H1 (cell line): ENCODE measurements at regions not wholly inside any gene's neighbourhood (a gene's known extent, or its start where the extent isn't known, plus 50 kb on each side); places are given as distances from the start of the nearest gene placed in this dataset.

Experiments used
- CTCF ChIA-PET: fragments of 300-600 bp; sonication (Branson Sonifier 250); formaldehyde crosslinking; loops from one replicate; lab custom pipeline; 2021; ENCODE audit not compliant: partially characterized antibody; lab: Charles Lee
- POLR2A ChIA-PET: fragments of 300-600 bp; sonication (Branson Sonifier 250); formaldehyde crosslinking; loops from one replicate; lab custom pipeline; 2021; ENCODE audit warnings: inconsistent platforms; ENCODE audit not compliant: partially characterized antibody; lab: Charles Lee
- DNase-seq, 2 experiments: peaks; one replicate each; pipeline versions ENCODE4 v3.0.0 to v3.0.0-alpha.2; 2010 to 2022; ENCODE audit warnings: low spot score in 2 of 2, low read depth in 1 of 2, mixed read lengths in 1 of 2
- FAIRE-seq: peaks from 2 replicates; lab custom pipeline; 2011; peaks lifted over from hg19 to GRCh38; lab: Jason Lieb, UNC
- H2AFZ ChIP-seq: 2 replicates; pipeline ENCODE4 v1.8.1; 2012; ENCODE audit warnings: low read length, inconsistent platforms
- H2AK5ac ChIP-seq: 2 replicates; pipeline ENCODE4 v1.6.1; 2013; ENCODE audit warnings: low read depth, low read length
- H2BK120ac ChIP-seq: replicated peaks from 2 replicates; pipeline ENCODE3; 2013; ENCODE audit warnings: low read depth, low read length, inconsistent platforms
- H2BK12ac ChIP-seq: 2 replicates; pipeline ENCODE4 v1.6.1; 2013; ENCODE audit warnings: low read depth, low read length
- H2BK15ac ChIP-seq: 2 replicates; pipeline ENCODE4 v1.6.1; 2013; ENCODE audit warnings: low read length
- H2BK20ac ChIP-seq: 2 replicates; pipeline ENCODE4 v1.6.1; 2013; ENCODE audit warnings: low read length
- H2BK5ac ChIP-seq: 2 replicates; pipeline ENCODE4 v1.6.1; 2013; ENCODE audit warnings: low read depth, low read length
- H3K14ac ChIP-seq: 2 replicates; pipeline ENCODE4 v1.6.1; 2013; ENCODE audit warnings: inconsistent platforms; ENCODE audit not compliant: insufficient read length
- H3K18ac ChIP-seq: 2 replicates; pipeline ENCODE4 v1.6.1; 2013; ENCODE audit warnings: low read length; ENCODE audit errors: extremely low read depth
- H3K23ac ChIP-seq: 2 replicates; pipeline ENCODE4 v1.6.1; 2013; ENCODE audit warnings: inconsistent platforms; ENCODE audit not compliant: insufficient read length
- H3K23me2 ChIP-seq: 2 replicates; pipeline ENCODE4 v1.6.1; 2013; ENCODE audit warnings: low read depth, low read length
- H3K27ac ChIP-seq: 2 replicates; pipeline ENCODE4 v1.6.1; 2011; ENCODE audit warnings: low read depth, low read length, inconsistent platforms
- H3K27me3 ChIP-seq, 4 experiments: replicated peaks in 1 of 4; 1 replicate in 1 of 4; 2 replicates in 3 of 4; pipeline versions ENCODE4 v1.6.1 to v1.8.1; 2011 to 2013; ENCODE audit warnings: low read length in 3 of 4, mild to moderate bottlenecking in 3 of 4, inconsistent platforms in 2 of 4, mixed read lengths in 2 of 4, moderate library complexity in 1 of 4; ENCODE audit not compliant: control insufficient read depth in 3 of 4, insufficient read depth in 3 of 4; ENCODE audit errors: extremely low read depth in 1 of 4
- H3K36me3 ChIP-seq, 4 experiments: 2 replicates each; pipeline versions ENCODE4 v1.6.1 to v1.8.1; 2011 to 2013; ENCODE audit warnings: mild to moderate bottlenecking in 4 of 4, low read length in 3 of 4, moderate library complexity in 2 of 4, control low read depth in 1 of 4, inconsistent platforms in 1 of 4; ENCODE audit not compliant: insufficient read depth in 4 of 4, control insufficient read depth in 2 of 4
- H3K4ac ChIP-seq: replicated peaks from 2 replicates; pipeline ENCODE3; 2013; ENCODE audit warnings: low read length, low read depth, mixed read lengths, inconsistent platforms; ENCODE audit not compliant: insufficient read length
- H3K4me1 ChIP-seq, 4 experiments: replicated peaks in 1 of 4; 1 replicate in 1 of 4; 2 replicates in 3 of 4; pipeline versions ENCODE4 v1.6.1 to v1.8.1; 2011 to 2013; ENCODE audit warnings: low read length in 3 of 4, inconsistent platforms in 2 of 4, mixed read lengths in 1 of 4; ENCODE audit not compliant: insufficient read depth in 4 of 4, control insufficient read depth in 3 of 4
- H3K4me2 ChIP-seq, 2 experiments: 2 replicates each; pipeline versions ENCODE4 v1.6.1 to v1.8.1; 2011 to 2013; ENCODE audit warnings: low read depth in 2 of 2, low read length in 2 of 2, control low read depth in 1 of 2, inconsistent platforms in 1 of 2, mild to moderate bottlenecking in 1 of 2; ENCODE audit not compliant: insufficient read depth in 1 of 2
- H3K4me3 ChIP-seq, 4 experiments: fragments of 200-600, 300-600 bp in 1 of 4; sonication (generic), shearing (Covaris generic), sonication (Bioruptor Twin) in 1 of 4; 2 replicates each; pipeline versions ENCODE4 v1.5.1 to v1.8.1; 2011 to 2016; ENCODE audit warnings: low read length in 4 of 4, low read depth in 3 of 4, control low read depth in 2 of 4, inconsistent platforms in 2 of 4, mild to moderate bottlenecking in 2 of 4, mixed read lengths in 1 of 4, moderate library complexity in 1 of 4; ENCODE audit not compliant: insufficient read depth in 2 of 4; ENCODE audit errors: extremely low read depth in 1 of 4
- H3K56ac ChIP-seq: replicated peaks from 2 replicates; pipeline ENCODE3; 2013; ENCODE audit warnings: low read depth, mild to moderate bottlenecking, mixed read lengths, low read length, inconsistent platforms; ENCODE audit not compliant: insufficient read length
- H3K79me1 ChIP-seq: 2 replicates; pipeline ENCODE4 v1.6.1; 2013; ENCODE audit warnings: low read depth, low read length, control low read depth
- H3K79me2 ChIP-seq, 2 experiments: 2 replicates each; pipeline versions ENCODE4 v1.6.1 to v1.8.1; 2012 to 2013; ENCODE audit warnings: low read length in 2 of 2, mild to moderate bottlenecking in 2 of 2, inconsistent platforms in 1 of 2; ENCODE audit not compliant: insufficient read depth in 2 of 2, control insufficient read depth in 1 of 2
- H3K9ac ChIP-seq, 4 experiments: replicated peaks in 1 of 4; 1 replicate in 1 of 4; 2 replicates in 3 of 4; pipeline versions ENCODE4 v1.6.1 to v1.8.1; 2011 to 2013; ENCODE audit warnings: low read depth in 3 of 4, low read length in 3 of 4, control low read depth in 2 of 4, mild to moderate bottlenecking in 2 of 4, moderate library complexity in 2 of 4, inconsistent platforms in 1 of 4; ENCODE audit errors: extremely low read depth in 1 of 4
- H3K9me3 ChIP-seq, 2 experiments: 2 replicates each; pipeline versions ENCODE4 v1.6.1 to v1.8.1; 2012 to 2013; ENCODE audit warnings: mild to moderate bottlenecking in 2 of 2, moderate library complexity in 2 of 2, control low read depth in 1 of 2, inconsistent platforms in 1 of 2, low read depth in 1 of 2, low read length in 1 of 2, mixed read lengths in 1 of 2; ENCODE audit not compliant: insufficient read depth in 2 of 2
- H4K20me1 ChIP-seq, 2 experiments: replicated peaks in 1 of 2; 2 replicates each; pipeline versions ENCODE3 to v1.8.1; 2011 to 2013; ENCODE audit warnings: inconsistent platforms in 2 of 2, low read length in 2 of 2, mild to moderate bottlenecking in 1 of 2; ENCODE audit not compliant: insufficient read depth in 2 of 2, control insufficient read depth in 1 of 2
- H4K5ac ChIP-seq: 2 replicates; pipeline ENCODE4 v1.6.1; 2013; ENCODE audit warnings: low read length, low read depth, mixed read lengths, inconsistent platforms; ENCODE audit not compliant: insufficient read length
- H4K8ac ChIP-seq: 2 replicates; pipeline ENCODE4 v1.8.0; 2013; ENCODE audit warnings: mild to moderate bottlenecking, moderate library complexity, low read length, inconsistent platforms; ENCODE audit not compliant: insufficient read depth; ENCODE audit errors: extremely low read depth
- H4K91ac ChIP-seq: replicated peaks from 2 replicates; pipeline ENCODE3; 2013; ENCODE audit warnings: low read length, mixed read lengths, inconsistent platforms; ENCODE audit not compliant: insufficient read length
- CHD2 ChIP-seq: IDR thresholded peaks from 2 replicates; pipeline ENCODE4 v1.6.1; 2012; ENCODE audit warnings: low read length, improper control_type of control experiment
- HDAC6 ChIP-seq: IDR thresholded peaks from one replicate; pipeline ENCODE4 v1.7.1; 2012; ENCODE audit warnings: low read depth, mild to moderate bottlenecking, inconsistent platforms, low read length, moderate library complexity
- JUND ChIP-seq: IDR thresholded peaks from 2 replicates; pipeline ENCODE4 v1.6.1; 2011; ENCODE audit warnings: mild to moderate bottlenecking, improper control_type of control experiment, low read length
- NANOG ChIP-seq: IDR thresholded peaks from 2 replicates; pipeline ENCODE4 v1.6.1; 2011; ENCODE audit warnings: low read length, low read depth, mild to moderate bottlenecking, inconsistent platforms; ENCODE audit not compliant: insufficient read depth, poor library complexity, severe bottlenecking
- NRF1 ChIP-seq: IDR thresholded peaks from 2 replicates; pipeline ENCODE4 v1.6.1; 2011; ENCODE audit warnings: mild to moderate bottlenecking, low read depth, low read length, improper control_type of control experiment
- TAF7 ChIP-seq: optimal IDR thresholded peaks from 2 replicates; pipeline ENCODE3; 2011; ENCODE audit warnings: low read depth, mild to moderate bottlenecking, inconsistent platforms, low read length, moderate library complexity, borderline replicate concordance
- WGBS, 2 experiments: shearing (Covaris generic) in 1 of 2; methylation state at CpG; one replicate each; pipeline versions ENCODE4 v1.1.6 to v1.1.7; 2013 to 2015; ENCODE audit warnings: low lambda C conversion rate in 2 of 2, mixed read lengths in 2 of 2, inconsistent platforms in 1 of 2, low coverage in 1 of 2, missing lambda C conversion rate in 1 of 2; ENCODE audit not compliant: insufficient replicate concordance in 2 of 2, insufficient coverage in 1 of 2, insufficient read length in 1 of 2; ENCODE audit errors: extremely low coverage in 1 of 2, missing lambda C conversion rate in 1 of 2; 5-methylcytosine and 5-hydroxymethylcytosine counted together

GRCh38 chr2:37775908-37776250, 104.4 kb upstream of the CDC42EP3 start:
- no peak overlapping the region for H3K56ac ChIP-seq
- H3K4me1 ChIP-seq, result peaks cover 2 to 6% (median 3%) of the 10 kb centered on the region in 4 experiments; a peak in 4 of 7 replicates
- H3K4me2 ChIP-seq, result no peak overlapping the region
- no peaks in the 10 kb centered on the region for H3K23me2 ChIP-seq
- FAIRE-seq (no peak), DNase-seq (no peak)
- ChIA-PET POLR2A (no interaction called here), CTCF (interaction anchor here (0.8 to 1.7 kb wide), 3 partner anchors 9 to 102 kb away, joined by 4 to 6 read pairs (median 5); no protein-coding TSS in a partner anchor)
- no peaks in the 10 kb centered on the region for H3K79me2 ChIP-seq
- no peaks in the 10 kb centered on the region for H4K20me1 ChIP-seq
- no peaks in the 10 kb centered on the region for H3K36me3 ChIP-seq
- no peaks in the 10 kb centered on the region; a peak in 1 of 4 replicates for H3K9me3 ChIP-seq
- H4K5ac ChIP-seq, result no peak overlapping the region
- no peak overlapping the region for H3K4me3 ChIP-seq
- H3K79me1 ChIP-seq, result no peaks in the 10 kb centered on the region
- WGBS, 2 experiments, result 61% methylated on average over 3 of the region's 3 CpGs; no CpG with 5 or more reads in 1 of the 2 experiments
- no peak overlapping the region for H3K14ac ChIP-seq
- no peak overlapping the region for H3K4ac ChIP-seq
- H3K27ac ChIP-seq, result no peak overlapping the region
- TF ChIP-seq NANOG, result no peak
- no peak for TF ChIP-seq NRF1
- no peak for TF ChIP-seq TAF7
- no peak for TF ChIP-seq CHD2
- no peak for TF ChIP-seq JUND
- TF ChIP-seq HDAC6, result no peak
- no peak overlapping the region for H2AFZ ChIP-seq
- no peak overlapping the region for H2BK120ac ChIP-seq
- H3K18ac ChIP-seq, result no peak overlapping the region
- H2AK5ac ChIP-seq, result no peak overlapping the region
- H4K8ac ChIP-seq, result no peak overlapping the region
- H4K91ac ChIP-seq, result no peak overlapping the region
- no peak overlapping the region for H2BK15ac ChIP-seq
- no peak overlapping the region for H2BK5ac ChIP-seq
- no peak overlapping the region for H2BK12ac ChIP-seq
- no peak overlapping the region for H3K9ac ChIP-seq
- no peak overlapping the region for H2BK20ac ChIP-seq
- H3K27me3 ChIP-seq, result no peaks in the 10 kb centered on the region
- H3K23ac ChIP-seq, result no peak overlapping the region
